Caco-2 (cell line): ENCODE measurements at regions not wholly inside any gene's neighbourhood (a gene's known extent, or its start where the extent isn't known, plus 50 kb on each side); places are given as distances from the start of the nearest gene placed in this dataset.

Experiments used
- BruUV-seq: library from RNA; stranded (reverse); fragments of 400-500 nt; replicated peaks from 2 replicates; lab custom pipeline; 2021; lab: Mats Ljungman, UMichigan
- CTCF ChIA-PET: fragments of 300-600 bp; sonication (Branson Sonifier 250); formaldehyde crosslinking; loops from one replicate; lab custom pipeline; 2022; ENCODE audit warnings: antibody characterized with exemption; lab: Charles Lee
- POLR2A ChIA-PET: fragments of 300-600 bp; sonication (Branson Sonifier 250); formaldehyde crosslinking; loops from one replicate; lab custom pipeline; 2022; ENCODE audit warnings: antibody characterized with exemption; lab: Charles Lee
- DNase-seq, 2 experiments: peaks; one replicate each; pipeline versions ENCODE4 v3.0.0 to v3.0.0-alpha.2; 2020 to 2022
- H3K27me3 ChIP-seq: replicated peaks from 2 replicates; pipeline ENCODE4 v1.6.0; 2011; ENCODE audit warnings: low read length; ENCODE audit not compliant: control insufficient read depth, insufficient read depth
- H3K36me3 ChIP-seq: 2 replicates; pipeline ENCODE4 v1.5.1; 2011; ENCODE audit warnings: low read length; ENCODE audit not compliant: control insufficient read depth, insufficient read depth
- H3K4me1 ChIP-seq: fragments of 250-450 bp; sonication (Bioruptor Pico); 2 replicates; pipeline ENCODE4 v1.5.1; 2020; ENCODE audit warnings: mild to moderate bottlenecking
- H3K4me3 ChIP-seq: 2 replicates; pipeline ENCODE4 v1.5.1; 2011; ENCODE audit warnings: low read depth, mild to moderate bottlenecking, control low read depth, low read length
- H3K9me3 ChIP-seq: fragments of 250-450 bp; sonication (Bioruptor Pico); 2 replicates; pipeline ENCODE4 v1.5.1; 2020; ENCODE audit warnings: mild to moderate bottlenecking, moderate library complexity
- H3K27ac Mint-ChIP-seq: one replicate; pipeline ENCODE4 v1.8.0; 2022; ENCODE audit warnings: mixed read lengths; ENCODE audit not compliant: unreplicated experiment
- H3K27me3 Mint-ChIP-seq: one replicate; pipeline ENCODE4 v1.8.0; 2022; ENCODE audit warnings: mixed read lengths; ENCODE audit not compliant: insufficient read depth, unreplicated experiment
- H3K36me3 Mint-ChIP-seq: one replicate; pipeline ENCODE4 v1.8.0; 2022; ENCODE audit warnings: mild to moderate bottlenecking, mixed read lengths; ENCODE audit not compliant: insufficient read depth, unreplicated experiment
- H3K4me1 Mint-ChIP-seq: one replicate; pipeline ENCODE4 v1.8.0; 2022; ENCODE audit warnings: low read depth, mixed read lengths; ENCODE audit not compliant: unreplicated experiment
- H3K4me3 Mint-ChIP-seq: one replicate; pipeline ENCODE4 v1.8.0; 2022; ENCODE audit warnings: mild to moderate bottlenecking, moderate library complexity, mixed read lengths; ENCODE audit not compliant: unreplicated experiment
- H3K9me3 Mint-ChIP-seq: one replicate; pipeline ENCODE4 v1.8.0; 2022; ENCODE audit warnings: mixed read lengths; ENCODE audit not compliant: unreplicated experiment
- CTCF ChIP-seq, 2 experiments: fragments of 200-600 bp in 1 of 2; IDR thresholded peaks; 1 replicate in 1 of 2; 2 replicates in 1 of 2; pipeline versions ENCODE4 v1.5.1 to v1.8.0; 2011 to 2022; ENCODE audit warnings: antibody characterized with exemption in 1 of 2, control low read depth in 1 of 2, inconsistent platforms in 1 of 2, low read depth in 1 of 2, low read length in 1 of 2, mild to moderate bottlenecking in 1 of 2, moderate library complexity in 1 of 2; ENCODE audit not compliant: insufficient read depth in 1 of 2, severe bottlenecking in 1 of 2, unreplicated experiment in 1 of 2
- intact Hi-C: fragments of 100-400 bp; cut with micrococcal nuclease; formaldehyde crosslinking; loops from one replicate; pipeline ENCODE4 v1.10.0; 2022; ENCODE audit not compliant: unreplicated experiment

GRCh38 chr5:174378121-174378874 lies 332.8 kb downstream of the NSG2 start:
- ChIA-PET CTCF (no interaction called here), POLR2A (no interaction called here)
- Histone ChIP-seq H3K4me1 (peaks cover 8% of the 10 kb centered on the region; the same call in 1 of the 2 replicates), H3K36me3 (no peaks in the 10 kb centered on the region), H3K9me3 (no peaks in the 10 kb centered on the region), H3K27me3 (no peaks in the 10 kb centered on the region), H3K4me3 (no peak overlapping the region)
- BruUV-seq, result no TSS peak
- H3K9me3 Mint-ChIP-seq, result no peaks in the 10 kb centered on the region
- peaks cover 5% of the 10 kb centered on the region for H3K27me3 Mint-ChIP-seq
- intact Hi-C loops, result no loop called here
- TF ChIP-seq CTCF (IDR thresholded peaks at IDR 0.05; ENCODE audit: insufficient read depth in 1 of 2, low read depth in 1 of 2, low read length in 1 of 2, severe bottlenecking in 1 of 2, unreplicated experiment in 1 of 2), result no peak
- peaks cover 9% of the 10 kb centered on the region for H3K4me1 Mint-ChIP-seq
- no peak for DNase-seq
- no peaks in the 10 kb centered on the region for H3K36me3 Mint-ChIP-seq
- no peak overlapping the region for H3K27ac Mint-ChIP-seq
- no peak overlapping the region for H3K4me3 Mint-ChIP-seq

- H3K27me3 Mint-ChIP-seq, result peaks cover 5% of the 10 kb centered on the region
- no peaks in the 10 kb centered on the region for H3K4me1 Mint-ChIP-seq
- no peak for DNase-seq
- Histone ChIP-seq H3K27me3 (no peaks in the 10 kb centered on the region), H3K4me1 (peaks cover 11% of the 10 kb centered on the region; the same call in 1 of the 2 replicates), H3K4me3 (no peak overlapping the region), H3K9me3 (no peaks in the 10 kb centered on the region), H3K36me3 (no peaks in the 10 kb centered on the region)
- intact Hi-C loops, result no loop called here
- H3K9me3 Mint-ChIP-seq, result no peaks in the 10 kb centered on the region
- H3K4me3 Mint-ChIP-seq, result no peak overlapping the region
- H3K36me3 Mint-ChIP-seq, result no peaks in the 10 kb centered on the region
- H3K27ac Mint-ChIP-seq, result no peak overlapping the region
- no TSS peak for BruUV-seq
- CTCF ChIA-PET, result no interaction called here
- TF ChIP-seq CTCF (IDR thresholded peaks at IDR 0.05; ENCODE audit: insufficient read depth in 1 of 2, low read depth in 1 of 2, low read length in 1 of 2, severe bottlenecking in 1 of 2, unreplicated experiment in 1 of 2), result no peak
- POLR2A ChIA-PET, result no interaction called here
Measured at GRCh38 chr5:174380311-174380710, 334.8 kb downstream of the NSG2 start.

GRCh38 chr5:174381241-174381640 lies 335.7 kb downstream of the NSG2 start:
- H3K36me3 Mint-ChIP-seq, result no peaks in the 10 kb centered on the region
- no peaks in the 10 kb centered on the region for H3K4me1 Mint-ChIP-seq
- no peak for TF ChIP-seq CTCF (IDR thresholded peaks at IDR 0.05; ENCODE audit: insufficient read depth in 1 of 2, low read depth in 1 of 2, low read length in 1 of 2, severe bottlenecking in 1 of 2, unreplicated experiment in 1 of 2)
- no peak overlapping the region for H3K4me3 Mint-ChIP-seq
- intact Hi-C loops, result no loop called here
- Histone ChIP-seq H3K36me3 (no peaks in the 10 kb centered on the region), H3K9me3 (no peaks in the 10 kb centered on the region), H3K27me3 (no peaks in the 10 kb centered on the region), H3K4me1 (peaks cover 11% of the 10 kb centered on the region; the same call in 1 of the 2 replicates), H3K4me3 (no peak overlapping the region)
- peaks cover 5% of the 10 kb centered on the region for H3K27me3 Mint-ChIP-seq
- POLR2A ChIA-PET, result no interaction called here
- BruUV-seq, result no TSS peak
- no peak for DNase-seq
- CTCF ChIA-PET, result no interaction called here
- H3K9me3 Mint-ChIP-seq, result no peaks in the 10 kb centered on the region
- H3K27ac Mint-ChIP-seq, result no peak overlapping the region
